ENCODE measurements at regions not wholly inside any gene's neighbourhood (a gene's known extent, or its start where the extent isn't known, plus 50 kb on each side); places are given as distances from the start of the nearest gene placed in this dataset.
"Not testable (repeated sequence)": the region's sequence is repeated elsewhere in the genome, so short reads cannot be mapped to it uniquely, and the experiment has no call there.

DNA sequence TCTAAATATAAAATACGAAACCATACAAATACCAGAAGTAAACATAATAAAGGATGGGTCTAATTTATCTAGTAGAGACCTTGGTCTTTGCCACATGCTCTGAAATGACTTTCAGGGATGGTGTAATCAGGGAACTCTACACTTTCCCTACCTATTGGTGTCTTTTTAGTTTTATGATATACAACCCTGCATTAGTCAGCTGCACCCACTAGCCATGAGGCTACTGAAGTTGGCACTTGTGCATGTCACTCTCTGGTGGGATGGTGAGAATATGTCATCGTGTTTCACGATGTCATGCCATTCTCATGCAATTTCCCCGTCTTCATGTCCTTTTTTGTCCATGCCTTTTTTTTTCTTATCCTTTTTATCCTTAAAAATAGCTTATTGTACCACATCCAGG, 234.9 kb upstream of the ACTBL2 start:
- Histone ChIP-seq H3K4me1 (no peaks in the 10 kb centered on the region), H3K36me3 (no peaks in the 10 kb centered on the region), H3K9me3 (no peaks in the 10 kb centered on the region), H3K27me3 (no peaks in the 10 kb centered on the region), H3K27ac (no peak overlapping the region), H3K4me3 (no peak overlapping the region)
- TF ChIP-seq, protein P1, sequence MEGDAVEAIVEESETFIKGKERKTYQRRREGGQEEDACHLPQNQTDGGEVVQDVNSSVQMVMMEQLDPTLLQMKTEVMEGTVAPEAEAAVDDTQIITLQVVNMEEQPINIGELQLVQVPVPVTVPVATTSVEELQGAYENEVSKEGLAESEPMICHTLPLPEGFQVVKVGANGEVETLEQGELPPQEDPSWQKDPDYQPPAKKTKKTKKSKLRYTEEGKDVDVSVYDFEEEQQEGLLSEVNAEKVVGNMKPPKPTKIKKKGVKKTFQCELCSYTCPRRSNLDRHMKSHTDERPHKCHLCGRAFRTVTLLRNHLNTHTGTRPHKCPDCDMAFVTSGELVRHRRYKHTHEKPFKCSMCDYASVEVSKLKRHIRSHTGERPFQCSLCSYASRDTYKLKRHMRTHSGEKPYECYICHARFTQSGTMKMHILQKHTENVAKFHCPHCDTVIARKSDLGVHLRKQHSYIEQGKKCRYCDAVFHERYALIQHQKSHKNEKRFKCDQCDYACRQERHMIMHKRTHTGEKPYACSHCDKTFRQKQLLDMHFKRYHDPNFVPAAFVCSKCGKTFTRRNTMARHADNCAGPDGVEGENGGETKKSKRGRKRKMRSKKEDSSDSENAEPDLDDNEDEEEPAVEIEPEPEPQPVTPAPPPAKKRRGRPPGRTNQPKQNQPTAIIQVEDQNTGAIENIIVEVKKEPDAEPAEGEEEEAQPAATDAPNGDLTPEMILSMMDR (IDR thresholded peaks at IDR 0.05), result no peak
- DNase-seq (ENCODE audit: low spot score), result no peak

DNA sequence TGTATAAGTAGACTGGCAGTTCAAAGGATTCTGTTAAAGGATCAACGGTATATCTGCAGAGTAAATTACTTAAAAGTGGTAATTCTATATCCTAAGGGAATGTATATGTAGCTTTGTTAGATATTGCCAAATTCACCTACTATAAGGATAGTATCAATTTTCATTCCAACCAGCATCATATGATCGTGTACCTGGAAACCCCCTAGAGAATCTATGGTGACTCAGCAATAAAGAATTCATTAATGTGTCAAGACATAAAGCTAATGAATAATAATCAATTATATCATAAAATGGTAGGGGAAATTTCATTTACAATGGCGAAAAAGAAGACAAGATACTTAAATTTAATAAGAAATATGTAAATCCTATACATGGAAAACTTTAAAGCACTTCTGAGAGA, 234.1 kb upstream of the ACTBL2 start:
- no peak for DNase-seq (ENCODE audit: low spot score)
- H3K27ac ChIP-seq, result no peak overlapping the region
- TF ChIP-seq, protein P1 (IDR thresholded peaks at IDR 0.05), result no peak

DNA sequence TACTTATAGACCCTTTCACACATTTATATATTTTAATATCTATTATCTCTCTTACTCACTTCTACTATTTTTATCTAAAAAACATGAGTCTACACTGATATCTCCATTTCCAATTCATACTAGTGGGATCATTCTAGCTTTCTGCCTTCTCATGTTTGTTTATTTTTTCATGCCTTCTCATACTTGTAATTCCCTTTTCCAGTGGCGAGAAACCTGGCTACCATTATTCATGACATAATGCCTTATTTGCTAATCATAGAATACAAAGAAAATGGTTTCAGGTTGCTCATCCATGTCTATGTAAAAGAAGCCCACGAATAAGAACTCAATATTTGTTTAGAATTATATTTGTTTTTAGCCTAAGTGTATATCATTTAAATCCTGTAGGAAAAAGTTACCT, 232.7 kb upstream of the ACTBL2 start:
- Histone ChIP-seq H3K4me1 (no peaks in the 10 kb centered on the region), H3K27me3 (no peaks in the 10 kb centered on the region), H3K36me3 (no peaks in the 10 kb centered on the region), H3K27ac (no peak overlapping the region), H3K9me3 (no peaks in the 10 kb centered on the region), H3K4me3 (no peak overlapping the region)
- TF ChIP-seq, protein P1 (IDR thresholded peaks at IDR 0.05), result no peak
- no peak for DNase-seq (ENCODE audit: low spot score)

More for the DNA sequence above, 234.1 kb upstream of the ACTBL2 start:
- Histone ChIP-seq H3K27me3 (no peaks in the 10 kb centered on the region), H3K4me3 (no peak overlapping the region), H3K9me3 (no peaks in the 10 kb centered on the region), H3K36me3 (no peaks in the 10 kb centered on the region), H3K4me1 (no peaks in the 10 kb centered on the region)

DNA sequence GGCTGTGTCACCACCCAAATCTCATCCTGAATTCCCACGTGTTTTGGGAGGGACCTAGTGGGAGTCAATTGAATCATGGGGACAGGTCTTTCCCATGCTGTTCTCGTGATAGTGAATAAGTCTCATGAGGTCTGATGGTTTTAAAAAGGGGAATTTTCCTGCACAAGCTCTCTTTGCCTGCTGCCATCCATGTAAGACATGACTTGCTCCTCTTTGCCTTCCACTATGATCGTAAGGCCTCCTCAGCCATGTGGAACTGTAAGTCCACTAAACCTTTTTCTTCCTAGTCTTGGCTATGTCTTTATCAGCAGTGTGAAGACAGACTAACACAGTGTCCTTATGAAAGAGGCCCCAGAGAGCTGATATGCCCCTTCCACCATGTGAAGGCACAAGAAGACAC, 230.9 kb upstream of the ACTBL2 start:
- H3K27ac ChIP-seq; H3K4me1 ChIP-seq; H3K27me3 ChIP-seq; H3K36me3 ChIP-seq; DNase-seq (ENCODE audit: low spot score); H3K4me3 ChIP-seq; H3K9me3 ChIP-seq: not testable (repeated sequence)

DNA sequence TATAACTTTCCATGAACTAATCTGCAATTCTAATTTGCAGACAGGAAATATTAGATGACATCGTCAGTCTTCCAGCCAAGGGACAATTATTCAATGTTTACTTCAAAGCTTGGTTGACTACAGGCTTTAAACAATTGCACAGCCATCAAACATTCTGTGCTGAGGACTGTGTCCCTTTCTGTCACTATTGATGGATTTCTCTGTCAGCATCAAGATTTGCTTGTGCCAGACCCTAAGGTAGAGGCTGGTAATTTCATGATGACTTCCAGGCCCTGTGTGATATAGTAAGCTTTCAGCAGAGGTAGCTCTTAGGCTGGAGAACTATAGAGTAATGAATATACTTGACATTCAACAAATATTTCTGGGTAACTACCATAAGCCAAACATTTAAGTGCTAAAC, 229.3 kb upstream of the ACTBL2 start:
- H3K36me3 ChIP-seq, result no peaks in the 10 kb centered on the region
- DNase-seq (ENCODE audit: low spot score), result no peak
- H3K4me3 ChIP-seq, result no peak overlapping the region
- TF ChIP-seq, protein P1 (IDR thresholded peaks at IDR 0.05), result no peak
- no peaks in the 10 kb centered on the region for H3K27me3 ChIP-seq
- peaks cover 0 to 4% of the 10 kb centered on the region in 2 donors for H3K9me3 ChIP-seq
- H3K27ac ChIP-seq, result no peak overlapping the region
- no peaks in the 10 kb centered on the region for H3K4me1 ChIP-seq

DNA sequence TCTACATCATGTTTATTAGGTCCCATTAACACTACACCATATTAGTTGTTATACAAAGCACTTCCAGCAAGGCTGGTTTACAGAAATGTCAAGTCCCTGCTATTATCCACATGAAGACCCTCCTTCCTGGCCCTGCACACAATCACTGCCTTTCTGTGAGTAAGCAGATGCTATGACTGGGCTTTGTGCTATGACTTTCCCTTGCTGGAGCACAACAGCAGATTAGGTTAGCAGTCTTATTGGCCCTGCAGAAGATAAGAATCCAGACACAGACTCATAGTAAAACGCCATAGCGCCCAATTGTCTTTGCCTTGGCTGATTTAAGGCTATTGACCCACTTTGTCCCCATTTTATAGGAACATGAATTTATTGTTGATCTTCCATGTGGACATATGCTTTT, 228.9 kb upstream of the ACTBL2 start:
- Histone ChIP-seq H3K36me3 (no peaks in the 10 kb centered on the region), H3K9me3 (peaks cover 0 to 4% of the 10 kb centered on the region in 2 donors), H3K4me1 (no peaks in the 10 kb centered on the region), H3K27ac (no peak overlapping the region), H3K27me3 (no peaks in the 10 kb centered on the region), H3K4me3 (no peak overlapping the region)
- TF ChIP-seq, protein P1 (IDR thresholded peaks at IDR 0.05), result no peak
- DNase-seq (ENCODE audit: low spot score), result no peak
